ENCODE measurements at regions not wholly inside any gene's neighbourhood (a gene's known extent, or its start where the extent isn't known, plus 50 kb on each side); places are given as distances from the start of the nearest gene placed in this dataset.

GRCh38 chr4:13261486-13262257 is 222.5 kb downstream of the RAB28 start:
- 42% methylated on average over 1 of the region's 1 CpG for WGBS
- Histone ChIP-seq H3K4me3 (no peak overlapping the region), H3K4me1 (no peaks in the 10 kb centered on the region), H3K9me3 (no peaks in the 10 kb centered on the region), H3K27ac (no peak overlapping the region), H3K27me3 (no peaks in the 10 kb centered on the region), H3K36me3 (no peaks in the 10 kb centered on the region)
- no peak for DNase-seq (ENCODE audit: low spot score in 2 of 2)
- TF ChIP-seq, protein P1, sequence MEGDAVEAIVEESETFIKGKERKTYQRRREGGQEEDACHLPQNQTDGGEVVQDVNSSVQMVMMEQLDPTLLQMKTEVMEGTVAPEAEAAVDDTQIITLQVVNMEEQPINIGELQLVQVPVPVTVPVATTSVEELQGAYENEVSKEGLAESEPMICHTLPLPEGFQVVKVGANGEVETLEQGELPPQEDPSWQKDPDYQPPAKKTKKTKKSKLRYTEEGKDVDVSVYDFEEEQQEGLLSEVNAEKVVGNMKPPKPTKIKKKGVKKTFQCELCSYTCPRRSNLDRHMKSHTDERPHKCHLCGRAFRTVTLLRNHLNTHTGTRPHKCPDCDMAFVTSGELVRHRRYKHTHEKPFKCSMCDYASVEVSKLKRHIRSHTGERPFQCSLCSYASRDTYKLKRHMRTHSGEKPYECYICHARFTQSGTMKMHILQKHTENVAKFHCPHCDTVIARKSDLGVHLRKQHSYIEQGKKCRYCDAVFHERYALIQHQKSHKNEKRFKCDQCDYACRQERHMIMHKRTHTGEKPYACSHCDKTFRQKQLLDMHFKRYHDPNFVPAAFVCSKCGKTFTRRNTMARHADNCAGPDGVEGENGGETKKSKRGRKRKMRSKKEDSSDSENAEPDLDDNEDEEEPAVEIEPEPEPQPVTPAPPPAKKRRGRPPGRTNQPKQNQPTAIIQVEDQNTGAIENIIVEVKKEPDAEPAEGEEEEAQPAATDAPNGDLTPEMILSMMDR (IDR thresholded peaks at IDR 0.05): no peak
- TF ChIP-seq POLR2AphosphoS5 (IDR thresholded peaks at IDR 0.05): no peak
- no peak for TF ChIP-seq POLR2A (IDR thresholded peaks at IDR 0.05)
- TF ChIP-seq EP300 (IDR thresholded peaks at IDR 0.05): no peak

DNA sequence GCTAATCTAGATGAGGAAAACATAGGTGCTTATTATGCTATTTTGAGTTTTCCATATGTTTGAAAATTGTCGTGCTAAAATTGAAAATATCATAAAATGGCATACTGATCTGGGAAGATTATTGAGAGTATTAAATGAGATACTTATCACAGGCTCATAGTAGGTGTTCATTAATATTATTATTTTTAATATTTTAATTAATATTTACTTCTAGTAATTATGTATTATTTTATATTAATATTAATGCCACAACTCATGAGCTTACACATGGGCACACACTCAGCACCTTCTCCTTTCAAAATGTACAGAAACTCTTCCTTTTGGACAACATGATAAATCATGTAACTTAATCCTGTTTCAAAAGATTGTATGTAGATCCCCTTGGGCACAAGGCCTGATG is 223.6 kb downstream of the RAB28 start:
- Histone ChIP-seq H3K27me3 (no peaks in the 10 kb centered on the region), H3K4me1 (no peaks in the 10 kb centered on the region), H3K4me3 (no peak overlapping the region), H3K27ac (no peak overlapping the region), H3K36me3 (no peaks in the 10 kb centered on the region), H3K9me3 (no peaks in the 10 kb centered on the region)
- no peak for TF ChIP-seq POLR2AphosphoS5 (IDR thresholded peaks at IDR 0.05)
- TF ChIP-seq, protein P1 (IDR thresholded peaks at IDR 0.05): no peak
- no peak for TF ChIP-seq POLR2A (IDR thresholded peaks at IDR 0.05)
- no peak for TF ChIP-seq EP300 (IDR thresholded peaks at IDR 0.05)
- no peak for DNase-seq (ENCODE audit: low spot score in 2 of 2)
- WGBS: 96% methylated on average over 1 of the region's 1 CpG

DNA sequence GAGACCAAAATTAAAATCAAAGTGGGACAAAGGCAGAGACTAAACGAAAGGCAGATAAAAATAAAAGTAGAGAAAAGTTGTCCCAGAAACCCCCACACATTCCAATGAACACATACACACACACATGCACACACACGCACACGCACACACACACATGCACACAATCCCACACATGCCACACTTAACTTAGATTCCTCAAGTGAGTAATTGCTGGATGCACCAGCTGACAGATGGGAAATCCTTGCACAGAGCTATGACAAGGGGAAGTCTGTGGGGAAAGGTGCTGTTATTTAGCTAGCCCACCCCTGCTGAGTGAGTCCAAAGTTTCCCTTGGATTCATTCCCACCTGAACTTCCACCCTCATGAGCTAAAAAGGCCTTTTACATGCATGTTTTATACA is 233.9 kb downstream of the RAB28 start:
- DNase-seq (ENCODE audit: low spot score in 2 of 2): no peak
- H3K36me3 ChIP-seq: no peaks in the 10 kb centered on the region
- H3K4me1 ChIP-seq: no peaks in the 10 kb centered on the region
- H3K4me3 ChIP-seq: no peak overlapping the region
- no peak overlapping the region for H3K27ac ChIP-seq
- WGBS: 81% methylated on average over 3 of the region's 3 CpGs
- TF ChIP-seq, protein P1 (IDR thresholded peaks at IDR 0.05): no peak
- TF ChIP-seq POLR2AphosphoS5 (IDR thresholded peaks at IDR 0.05): no peak
- no peaks in the 10 kb centered on the region for H3K27me3 ChIP-seq
- peaks cover 19% of the 10 kb centered on the region for H3K9me3 ChIP-seq

DNA sequence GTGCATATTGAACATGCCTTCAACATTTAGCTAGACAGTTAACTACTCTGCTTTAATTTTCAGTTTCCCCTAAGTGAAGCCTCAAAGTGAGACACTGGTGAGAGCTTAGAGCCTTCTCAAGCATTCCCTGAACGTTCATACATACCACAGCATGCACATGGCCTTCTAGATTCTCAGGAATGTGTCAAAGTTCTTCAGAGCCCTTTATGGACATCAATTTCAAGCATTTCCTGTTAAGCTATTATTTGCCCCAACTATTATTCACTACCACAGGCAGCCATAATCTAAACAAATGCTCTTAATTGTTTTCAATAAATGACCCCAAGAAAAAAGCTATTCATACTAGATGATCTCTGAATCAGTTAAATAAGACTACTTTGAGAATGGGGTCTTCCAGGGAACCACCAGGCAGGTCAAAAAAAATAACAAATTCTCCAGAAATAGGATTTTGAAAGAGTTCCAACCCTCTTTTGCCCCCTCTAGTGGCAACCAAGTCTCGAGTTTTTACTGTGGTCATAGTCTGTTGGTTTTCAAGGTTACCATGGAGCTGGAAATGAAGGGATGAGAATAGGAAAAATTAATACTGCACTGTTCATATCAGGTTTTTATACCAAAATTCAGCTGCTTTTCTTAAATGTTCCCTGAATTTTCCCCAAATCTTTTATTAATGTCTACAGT is 235.4 kb downstream of the RAB28 start:
- TF ChIP-seq POLR2AphosphoS5 (IDR thresholded peaks at IDR 0.05): no peak
- no peak for TF ChIP-seq POLR2A (IDR thresholded peaks at IDR 0.05)
- TF ChIP-seq EP300 (IDR thresholded peaks at IDR 0.05): no peak
- TF ChIP-seq, protein P1 (IDR thresholded peaks at IDR 0.05): no peak
- Histone ChIP-seq H3K27ac (no peak overlapping the region), H3K9me3 (peaks cover 19% of the 10 kb centered on the region), H3K27me3 (no peaks in the 10 kb centered on the region), H3K4me1 (no peaks in the 10 kb centered on the region), H3K36me3 (no peaks in the 10 kb centered on the region), H3K4me3 (no peak overlapping the region)
- 45% methylated on average over 2 of the region's 2 CpGs for whole genome bisulfite sequencing
- no peak for DNase-seq (ENCODE audit: low spot score in 2 of 2)

DNA sequence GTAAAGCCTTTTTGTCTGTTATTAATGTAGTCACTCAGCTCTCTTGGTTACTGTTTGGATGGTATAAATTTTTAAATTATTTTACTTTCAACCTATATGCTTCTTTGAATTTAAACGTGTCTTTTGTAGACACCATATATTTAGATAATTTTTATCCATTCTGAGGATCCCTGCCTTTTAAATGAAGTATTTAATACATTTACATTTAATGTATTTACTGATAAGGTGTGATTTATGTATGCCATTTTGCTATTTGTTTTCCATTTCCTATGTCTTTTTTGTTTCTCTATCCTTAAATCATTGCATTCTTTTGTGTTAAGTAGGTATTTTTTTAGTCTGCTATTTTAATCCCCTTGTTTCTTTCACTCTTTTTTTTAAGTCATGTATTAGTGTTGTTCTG is 238.0 kb downstream of the RAB28 start:
- TF ChIP-seq EP300 (IDR thresholded peaks at IDR 0.05) (no peak), POLR2AphosphoS5 (IDR thresholded peaks at IDR 0.05) (no peak), POLR2A (IDR thresholded peaks at IDR 0.05) (no peak)
- TF ChIP-seq, protein P1 (IDR thresholded peaks at IDR 0.05): no peak
- H3K4me1 ChIP-seq: no peaks in the 10 kb centered on the region

More for the DNA sequence above, 238.0 kb downstream of the RAB28 start:
- H3K36me3 ChIP-seq: no peaks in the 10 kb centered on the region
- no peak overlapping the region for H3K27ac ChIP-seq
- H3K4me3 ChIP-seq: no peak overlapping the region
- no peak for DNase-seq (ENCODE audit: low spot score in 2 of 2)
- H3K9me3 ChIP-seq: peaks cover 19% of the 10 kb centered on the region
- 87% methylated on average over 1 of the region's 1 CpG for WGBS
- no peaks in the 10 kb centered on the region for H3K27me3 ChIP-seq
